Erythroblast (primary cell): ENCODE measurements at regions not wholly inside any gene's neighbourhood (a gene's known extent, or its start where the extent isn't known, plus 50 kb on each side); places are given as distances from the start of the nearest gene placed in this dataset.

ENCODE experiments used
- GATA1 ChIP-seq: IDR thresholded peaks from 2 replicates; pipeline ENCODE4 v1.6.1; 2011; ENCODE audit warnings: low read depth, mild to moderate bottlenecking, control low read depth, low read length, moderate library complexity
- POLR2A ChIP-seq: IDR thresholded peaks from 2 replicates; pipeline ENCODE4 v1.6.1; 2011; ENCODE audit warnings: mild to moderate bottlenecking, low read length

- TF ChIP-seq POLR2A (no peak), GATA1 (no peak)
Observed at GRCh38 chr2:117737846-117738245, 76.6 kb upstream of the DDX18 start.
